IPS-20b (cell line): ENCODE measurements at regions not wholly inside any gene's neighbourhood (a gene's known extent, or its start where the extent isn't known, plus 50 kb on each side); places are given as distances from the start of the nearest gene placed in this dataset.

ENCODE experiments used
- H3K27ac ChIP-seq: one replicate; pipeline ENCODE4 v1.5.1; 2013; ENCODE audit warnings: low read length
- H3K27me3 ChIP-seq: 2 replicates; pipeline ENCODE4 v1.6.1; 2013; ENCODE audit warnings: mild to moderate bottlenecking, low read length, inconsistent platforms; ENCODE audit not compliant: insufficient read depth
- H3K36me3 ChIP-seq: 2 replicates; pipeline ENCODE4 v1.6.1; 2013; ENCODE audit warnings: low read depth, mild to moderate bottlenecking, inconsistent platforms, low read length, moderate library complexity; ENCODE audit not compliant: insufficient read depth
- H3K4me1 ChIP-seq: 2 replicates; pipeline ENCODE4 v1.6.1; 2013; ENCODE audit warnings: mild to moderate bottlenecking, control low read depth, inconsistent platforms, low read length, moderate library complexity; ENCODE audit not compliant: insufficient read depth
- H3K4me3 ChIP-seq: 2 replicates; pipeline ENCODE4 v1.5.1; 2013; ENCODE audit warnings: mild to moderate bottlenecking, low read length, inconsistent platforms
- H3K9ac ChIP-seq: 2 replicates; pipeline ENCODE4 v1.6.1; 2013; ENCODE audit warnings: low read depth, mild to moderate bottlenecking, inconsistent platforms, low read length, moderate library complexity
- H3K9me3 ChIP-seq: 2 replicates; pipeline ENCODE4 v1.6.1; 2013; ENCODE audit warnings: mild to moderate bottlenecking, low read depth, low read length, inconsistent platforms; ENCODE audit not compliant: insufficient read depth

- no peaks in the 10 kb centered on the region for H3K36me3 ChIP-seq
- H3K27me3 ChIP-seq, result no peaks in the 10 kb centered on the region
- no peak overlapping the region for H3K4me3 ChIP-seq
- H3K4me1 ChIP-seq, result no peaks in the 10 kb centered on the region
- H3K9ac ChIP-seq, result no peak overlapping the region
- no peaks in the 10 kb centered on the region for H3K9me3 ChIP-seq
- no peak overlapping the region for H3K27ac ChIP-seq
Observed at GRCh38 chr1:187270256-187270655, 441.5 kb downstream of the PLA2G4A start.

GRCh38 chr1:187275346-187275745, 446.6 kb downstream of the PLA2G4A start:
- H3K36me3 ChIP-seq, result no peaks in the 10 kb centered on the region
- no peak overlapping the region for H3K4me3 ChIP-seq
- H3K27ac ChIP-seq, result no peak overlapping the region
- no peak overlapping the region for H3K9ac ChIP-seq
- no peaks in the 10 kb centered on the region for H3K9me3 ChIP-seq
- no peaks in the 10 kb centered on the region for H3K27me3 ChIP-seq
- H3K4me1 ChIP-seq, result no peaks in the 10 kb centered on the region

DNA sequence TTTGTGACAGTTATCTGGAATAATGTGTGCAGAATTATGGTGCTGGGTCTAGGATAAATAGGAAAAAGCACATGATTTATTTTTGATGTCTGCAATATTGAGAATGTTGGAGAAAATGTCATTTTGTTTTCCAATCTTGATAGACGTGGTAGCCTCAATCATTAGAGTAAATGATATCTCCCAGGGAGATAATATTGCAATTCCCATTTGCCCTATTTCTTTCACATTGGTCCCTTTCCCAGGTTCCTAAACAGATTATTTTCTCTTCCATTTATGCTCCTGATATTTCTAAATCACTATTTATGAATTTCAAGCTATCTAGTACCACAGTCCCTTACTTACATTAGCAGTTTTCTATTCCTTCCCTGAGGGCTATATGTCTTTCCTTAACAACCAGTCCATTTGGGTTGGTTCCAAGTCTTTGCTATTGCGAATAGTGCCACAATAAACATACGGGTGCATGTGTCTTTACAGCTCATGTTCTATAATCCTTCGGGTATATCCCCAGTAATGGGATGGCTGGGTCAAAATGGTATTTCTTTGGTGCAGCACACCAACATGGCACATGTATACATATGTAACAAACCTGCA, 447.3 kb downstream of the PLA2G4A start:
- no peaks in the 10 kb centered on the region for H3K9me3 ChIP-seq
- no peak overlapping the region for H3K9ac ChIP-seq
- H3K27me3 ChIP-seq, result no peaks in the 10 kb centered on the region
- no peak overlapping the region for H3K4me3 ChIP-seq
- no peaks in the 10 kb centered on the region for H3K36me3 ChIP-seq
- no peaks in the 10 kb centered on the region for H3K4me1 ChIP-seq
- no peak overlapping the region for H3K27ac ChIP-seq

- no peak overlapping the region for H3K27ac ChIP-seq
Observed at GRCh38 chr1:187276677-187277076, 447.9 kb downstream of the PLA2G4A start.

GRCh38 chr1:187280031-187280430, 451.3 kb downstream of the PLA2G4A start:
- H3K36me3 ChIP-seq, result no peaks in the 10 kb centered on the region
- no peak overlapping the region for H3K27ac ChIP-seq
- no peak overlapping the region for H3K4me3 ChIP-seq
- H3K9ac ChIP-seq, result no peak overlapping the region
- H3K27me3 ChIP-seq, result no peaks in the 10 kb centered on the region
- no peaks in the 10 kb centered on the region for H3K9me3 ChIP-seq
- no peaks in the 10 kb centered on the region for H3K4me1 ChIP-seq

More at GRCh38 chr1:187276677-187277076, 447.9 kb downstream of the PLA2G4A start:
- Histone ChIP-seq H3K4me1 (no peaks in the 10 kb centered on the region), H3K9me3 (no peaks in the 10 kb centered on the region), H3K4me3 (no peak overlapping the region), H3K9ac (no peak overlapping the region), H3K27me3 (no peaks in the 10 kb centered on the region), H3K36me3 (no peaks in the 10 kb centered on the region)

DNA sequence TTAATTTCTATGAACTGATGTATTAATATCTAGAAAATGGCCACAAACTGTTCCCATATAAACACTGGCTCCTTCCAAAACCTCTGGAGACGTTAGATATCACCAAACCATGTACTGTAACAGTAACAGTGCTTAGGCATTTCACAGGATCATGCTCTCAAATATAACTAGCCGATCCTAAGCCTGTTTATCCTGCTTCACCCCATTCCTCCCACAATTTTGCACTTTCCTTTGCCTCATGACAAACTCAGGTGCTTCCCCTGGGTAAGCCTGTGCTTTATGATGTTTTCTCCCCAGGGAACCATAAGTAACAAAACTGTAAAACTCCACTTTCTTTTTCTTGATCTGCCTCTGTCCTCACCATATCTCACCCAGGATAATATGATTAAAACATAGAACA, 452.3 kb downstream of the PLA2G4A start:
- Histone ChIP-seq H3K27me3 (no peaks in the 10 kb centered on the region), H3K4me1 (no peaks in the 10 kb centered on the region), H3K27ac (no peak overlapping the region), H3K4me3 (no peak overlapping the region), H3K36me3 (no peaks in the 10 kb centered on the region), H3K9me3 (no peaks in the 10 kb centered on the region), H3K9ac (no peak overlapping the region)

DNA sequence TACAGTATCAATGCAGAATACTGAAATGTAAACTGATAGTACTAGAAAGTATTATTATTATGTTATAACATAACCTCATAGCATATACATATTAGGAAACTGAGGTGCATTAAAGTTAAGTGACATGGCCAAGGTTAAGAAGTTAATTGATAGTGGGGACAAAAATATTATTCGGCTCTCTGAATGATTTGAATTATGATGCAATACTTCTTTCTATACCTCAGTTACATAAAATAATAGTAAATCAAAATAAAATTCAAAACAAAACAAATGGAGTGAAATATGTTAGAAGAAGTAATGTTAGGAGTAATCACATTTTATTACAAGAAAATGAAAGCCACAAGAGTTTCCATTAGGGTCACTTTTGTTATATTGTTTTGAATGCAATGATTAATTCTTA, 455.2 kb downstream of the PLA2G4A start:
- H3K36me3 ChIP-seq, result no peaks in the 10 kb centered on the region
- H3K4me1 ChIP-seq, result no peaks in the 10 kb centered on the region
- no peaks in the 10 kb centered on the region for H3K9me3 ChIP-seq
- no peak overlapping the region for H3K4me3 ChIP-seq
- H3K9ac ChIP-seq, result no peak overlapping the region
- H3K27me3 ChIP-seq, result no peaks in the 10 kb centered on the region
- no peak overlapping the region for H3K27ac ChIP-seq

GRCh38 chr1:187294421-187295201, 465.9 kb downstream of the PLA2G4A start:
- no peaks in the 10 kb centered on the region for H3K4me1 ChIP-seq
- no peak overlapping the region for H3K27ac ChIP-seq
- H3K9ac ChIP-seq, result no peak overlapping the region
- H3K36me3 ChIP-seq, result no peaks in the 10 kb centered on the region
- H3K27me3 ChIP-seq, result no peaks in the 10 kb centered on the region
- H3K4me3 ChIP-seq, result no peak overlapping the region
- H3K9me3 ChIP-seq, result no peaks in the 10 kb centered on the region

DNA sequence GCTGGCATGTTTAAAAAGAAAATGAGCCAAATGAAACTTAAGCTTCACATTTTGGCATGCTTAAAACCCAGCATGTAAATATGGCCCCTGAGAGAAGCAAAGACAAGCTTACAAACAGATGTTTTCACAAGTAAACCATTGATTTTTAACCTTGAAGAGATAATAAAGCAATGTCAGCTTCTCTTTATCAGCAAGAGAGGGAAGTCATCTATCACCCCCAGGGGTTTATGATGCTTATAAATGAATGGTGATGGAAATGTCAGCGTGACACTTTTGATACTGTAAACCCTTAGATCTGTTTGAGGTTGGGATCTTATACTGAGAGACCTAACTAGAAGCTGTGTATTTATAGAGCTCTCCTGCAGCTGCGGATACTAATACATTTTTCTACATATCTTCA, 471.3 kb downstream of the PLA2G4A start:
- Histone ChIP-seq H3K4me3 (no peak overlapping the region), H3K4me1 (no peaks in the 10 kb centered on the region), H3K9ac (no peak overlapping the region), H3K9me3 (no peaks in the 10 kb centered on the region), H3K36me3 (no peaks in the 10 kb centered on the region), H3K27me3 (no peaks in the 10 kb centered on the region), H3K27ac (no peak overlapping the region)

GRCh38 chr1:187306710-187307415, 478.1 kb downstream of the PLA2G4A start:
- Histone ChIP-seq H3K27ac (no peak overlapping the region), H3K27me3 (no peaks in the 10 kb centered on the region)

DNA sequence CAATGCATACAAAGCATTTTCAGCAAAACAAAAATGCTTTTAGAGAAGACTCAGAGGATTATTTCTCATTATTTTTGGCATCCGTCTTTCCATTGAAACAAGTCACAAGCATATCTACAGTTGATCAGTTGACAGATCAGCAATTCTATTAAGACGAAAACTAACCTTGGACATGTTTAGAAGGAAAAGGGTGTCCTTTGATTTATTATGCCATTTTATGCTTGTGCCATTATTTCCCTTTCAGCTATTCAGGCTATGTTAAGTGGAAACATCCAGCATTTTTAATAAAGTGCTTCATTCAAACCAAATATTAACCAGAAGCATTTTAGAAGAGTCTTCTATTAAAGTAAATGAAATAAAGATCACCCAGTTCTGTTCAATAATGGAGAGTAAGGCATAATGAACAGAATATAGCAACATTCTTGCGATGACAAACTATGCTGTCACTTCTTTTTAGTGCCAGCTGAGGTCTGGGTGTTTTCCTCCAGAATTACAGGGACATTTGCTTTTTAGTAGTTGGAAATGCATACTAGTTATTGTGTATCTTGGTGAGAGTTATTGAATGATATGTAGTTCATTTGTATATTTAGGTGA, 481.4 kb downstream of the PLA2G4A start:
- Histone ChIP-seq H3K27me3 (no peaks in the 10 kb centered on the region), H3K9me3 (no peaks in the 10 kb centered on the region), H3K4me3 (no peak overlapping the region), H3K36me3 (no peaks in the 10 kb centered on the region), H3K9ac (no peak overlapping the region; the same call in 1 of the 2 replicates), H3K4me1 (no peaks in the 10 kb centered on the region), H3K27ac (no peak overlapping the region)

More at GRCh38 chr1:187306710-187307415, 478.1 kb downstream of the PLA2G4A start:
- Histone ChIP-seq H3K9me3 (no peaks in the 10 kb centered on the region), H3K4me1 (no peaks in the 10 kb centered on the region), H3K4me3 (no peak overlapping the region), H3K9ac (no peak overlapping the region), H3K36me3 (no peaks in the 10 kb centered on the region)
